ENCODE measurements at regions not wholly inside any gene's neighbourhood (a gene's known extent, or its start where the extent isn't known, plus 50 kb on each side); places are given as distances from the start of the nearest gene placed in this dataset.

GRCh38 chr4:123325241-123325681 is 71.3 kb upstream of the SPRY1 start:
- Histone ChIP-seq H3K27ac (no peak overlapping the region), H3K4me1 (replicated peaks) (no peaks in the 10 kb centered on the region), H3K9me3 (no peaks in the 10 kb centered on the region), H3K36me3 (no peaks in the 10 kb centered on the region), H3K27me3 (replicated peaks; ENCODE audit: insufficient read depth) (no peaks in the 10 kb centered on the region), H3K4me3 (no peak overlapping the region)
- TF ChIP-seq, protein P1, sequence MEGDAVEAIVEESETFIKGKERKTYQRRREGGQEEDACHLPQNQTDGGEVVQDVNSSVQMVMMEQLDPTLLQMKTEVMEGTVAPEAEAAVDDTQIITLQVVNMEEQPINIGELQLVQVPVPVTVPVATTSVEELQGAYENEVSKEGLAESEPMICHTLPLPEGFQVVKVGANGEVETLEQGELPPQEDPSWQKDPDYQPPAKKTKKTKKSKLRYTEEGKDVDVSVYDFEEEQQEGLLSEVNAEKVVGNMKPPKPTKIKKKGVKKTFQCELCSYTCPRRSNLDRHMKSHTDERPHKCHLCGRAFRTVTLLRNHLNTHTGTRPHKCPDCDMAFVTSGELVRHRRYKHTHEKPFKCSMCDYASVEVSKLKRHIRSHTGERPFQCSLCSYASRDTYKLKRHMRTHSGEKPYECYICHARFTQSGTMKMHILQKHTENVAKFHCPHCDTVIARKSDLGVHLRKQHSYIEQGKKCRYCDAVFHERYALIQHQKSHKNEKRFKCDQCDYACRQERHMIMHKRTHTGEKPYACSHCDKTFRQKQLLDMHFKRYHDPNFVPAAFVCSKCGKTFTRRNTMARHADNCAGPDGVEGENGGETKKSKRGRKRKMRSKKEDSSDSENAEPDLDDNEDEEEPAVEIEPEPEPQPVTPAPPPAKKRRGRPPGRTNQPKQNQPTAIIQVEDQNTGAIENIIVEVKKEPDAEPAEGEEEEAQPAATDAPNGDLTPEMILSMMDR (IDR thresholded peaks at IDR 0.05): no peak
- TF ChIP-seq POLR2A (IDR thresholded peaks at IDR 0.05) (no peak), POLR2AphosphoS5 (IDR thresholded peaks at IDR 0.05) (no peak)
- DNase-seq (ENCODE audit: low spot score): no peak
- WGBS: 88% methylated on average over 3 of the region's 3 CpGs
- intact Hi-C loops (cut with DNase I): no loop called here

DNA sequence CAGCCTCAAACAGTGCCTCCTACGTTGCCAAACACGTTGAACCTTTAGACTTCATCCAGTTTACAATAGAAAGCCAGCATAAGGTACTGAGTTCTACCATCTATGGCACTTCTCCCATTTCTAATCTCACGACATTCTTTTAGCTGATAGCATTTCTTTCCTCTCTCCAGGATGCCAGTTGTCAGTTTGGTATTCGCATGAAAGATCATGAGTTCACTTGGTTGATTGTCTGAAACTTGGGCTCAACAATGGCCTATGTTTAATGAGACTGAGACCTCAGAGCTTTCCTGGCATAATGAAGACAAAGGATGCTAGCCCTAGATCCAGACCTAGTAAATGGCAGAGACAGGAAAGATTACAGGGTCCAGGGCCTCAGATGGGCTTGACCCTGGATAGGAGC is 69.2 kb upstream of the SPRY1 start:
- intact Hi-C loops (cut with DNase I): no loop called here
- H3K9me3 ChIP-seq: no peaks in the 10 kb centered on the region
- TF ChIP-seq POLR2A (IDR thresholded peaks at IDR 0.05) (no peak), POLR2AphosphoS5 (IDR thresholded peaks at IDR 0.05) (no peak)
- TF ChIP-seq, protein P1 (IDR thresholded peaks at IDR 0.05): no peak
- H3K4me3 ChIP-seq: no peak overlapping the region
- WGBS: 88% methylated on average over 4 of the region's 4 CpGs
- H3K4me1 ChIP-seq (replicated peaks): no peaks in the 10 kb centered on the region
- H3K27ac ChIP-seq: no peak overlapping the region
- H3K27me3 ChIP-seq (replicated peaks; ENCODE audit: insufficient read depth): no peaks in the 10 kb centered on the region
- no peak for DNase-seq (ENCODE audit: low spot score)
- no peaks in the 10 kb centered on the region for H3K36me3 ChIP-seq

DNA sequence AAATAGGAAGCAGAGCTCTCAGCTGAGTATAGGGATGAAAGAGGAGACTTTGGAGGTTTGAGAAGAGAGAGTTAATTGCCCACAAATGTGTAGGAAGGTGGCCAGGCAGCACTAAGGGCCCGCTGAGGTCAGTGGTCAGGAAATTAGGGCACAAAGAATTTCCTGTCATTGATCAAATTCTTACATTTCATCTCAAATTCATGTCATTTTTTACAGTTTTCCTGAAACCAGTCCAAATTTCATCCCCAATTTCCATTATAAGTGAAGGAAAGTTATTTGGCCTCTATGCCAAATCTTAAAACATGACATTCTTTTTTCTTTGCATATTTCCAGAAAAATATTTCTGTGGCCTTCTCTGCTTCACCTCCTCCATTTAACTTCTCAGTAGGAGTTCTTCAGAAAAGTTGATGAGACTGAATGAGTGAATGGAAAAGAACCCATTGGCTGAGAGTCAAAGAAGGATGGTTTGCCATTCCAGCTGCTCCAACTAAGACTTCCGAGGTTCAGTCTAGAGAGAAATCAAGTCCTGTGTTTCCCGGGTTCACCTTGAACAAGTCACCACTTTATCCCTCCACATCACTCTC is 68.7 kb upstream of the SPRY1 start:
- Histone ChIP-seq H3K4me3 (no peak overlapping the region), H3K4me1 (replicated peaks) (no peaks in the 10 kb centered on the region), H3K27ac (no peak overlapping the region), H3K27me3 (replicated peaks; ENCODE audit: insufficient read depth) (no peaks in the 10 kb centered on the region), H3K9me3 (no peaks in the 10 kb centered on the region), H3K36me3 (no peaks in the 10 kb centered on the region)
- 79% methylated on average over 3 of the region's 3 CpGs for WGBS
- no peak for DNase-seq (ENCODE audit: low spot score)
- no peak for TF ChIP-seq POLR2A (IDR thresholded peaks at IDR 0.05)
- TF ChIP-seq POLR2AphosphoS5 (IDR thresholded peaks at IDR 0.05): no peak
- TF ChIP-seq, protein P1 (IDR thresholded peaks at IDR 0.05): no peak
- intact Hi-C loops (cut with DNase I): no loop called here

GRCh38 chr4:123338715-123339114 is 57.9 kb upstream of the SPRY1 start:
- Histone ChIP-seq H3K36me3 (no peaks in the 10 kb centered on the region), H3K4me1 (replicated peaks) (no peaks in the 10 kb centered on the region), H3K27me3 (replicated peaks; ENCODE audit: insufficient read depth) (no peaks in the 10 kb centered on the region), H3K9me3 (no peaks in the 10 kb centered on the region), H3K27ac (no peak overlapping the region), H3K4me3 (no peak overlapping the region)
- no peak for DNase-seq (ENCODE audit: low spot score)
- intact Hi-C loops (cut with DNase I): no loop called here
- TF ChIP-seq, protein P1 (IDR thresholded peaks at IDR 0.05): no peak
- TF ChIP-seq POLR2A (IDR thresholded peaks at IDR 0.05) (no peak), POLR2AphosphoS5 (IDR thresholded peaks at IDR 0.05) (no peak)
- 81% methylated on average over 7 of the region's 7 CpGs for WGBS
